ENCODE measurements at regions not wholly inside any gene's neighbourhood (a gene's known extent, or its start where the extent isn't known, plus 50 kb on each side); places are given as distances from the start of the nearest gene placed in this dataset.

DNA sequence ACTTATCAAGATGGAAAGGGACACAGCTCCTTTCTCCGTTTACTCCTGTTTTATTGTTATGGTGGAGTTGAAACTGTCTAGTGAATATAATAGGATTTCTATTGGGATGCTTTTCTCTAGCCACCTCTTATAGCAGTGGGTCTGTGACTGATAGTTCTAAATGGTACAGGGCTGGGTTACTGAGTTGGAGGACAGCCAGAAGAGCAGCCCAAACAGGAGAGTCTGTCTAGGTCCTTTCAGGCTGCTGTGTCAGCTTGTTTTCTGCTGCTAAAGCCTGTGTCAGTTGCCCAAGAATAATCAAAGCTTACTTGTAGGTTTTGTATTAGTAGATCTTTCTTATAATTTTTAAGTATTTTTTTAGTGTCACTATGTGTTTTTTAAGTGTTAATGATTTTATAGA is 356.0 kb upstream of the SEMA6A start:
- H3K9ac ChIP-seq (ENCODE audit: low read length) = no peak overlapping the region
- no peak overlapping the region for H3K4me3 ChIP-seq (ENCODE audit: low read length)
- peaks cover 3% of the 10 kb centered on the region for H3F3A ChIP-seq (ENCODE audit: insufficient read depth, low read length, poor library complexity, severe bottlenecking)
- no peak for TF ChIP-seq SMC3 (conservative IDR thresholded peaks at IDR 0.05; ENCODE audit: poor library complexity)
- no peak for TF ChIP-seq RAD21 (conservative IDR thresholded peaks at IDR 0.05)
- TF ChIP-seq TAF1 (IDR thresholded peaks at IDR 0.05; ENCODE audit: low read depth) = no peak
- TF ChIP-seq MXI1 (conservative IDR thresholded peaks at IDR 0.05; ENCODE audit: poor library complexity, severe bottlenecking) = no peak
- TF ChIP-seq CTCF (IDR thresholded peaks at IDR 0.05; ENCODE audit: poor library complexity, severe bottlenecking) = no peak
- no peak for TF ChIP-seq EZH2 (IDR thresholded peaks at IDR 0.05; ENCODE audit: borderline replicate concordance, insufficient read depth, low read length, poor library complexity, severe bottlenecking)
- no peak for TF ChIP-seq EP300 (conservative IDR thresholded peaks at IDR 0.05; ENCODE audit: poor library complexity, severe bottlenecking)
- no peak for TF ChIP-seq POLR2AphosphoS5 (IDR thresholded peaks at IDR 0.05)
- TF ChIP-seq REST (IDR thresholded peaks at IDR 0.05; ENCODE audit: borderline replicate concordance) = no peak
- H3K79me2 ChIP-seq (replicated peaks; ENCODE audit: insufficient read depth, low read length) = no peaks in the 10 kb centered on the region
- H3K9me2 ChIP-seq (ENCODE audit: insufficient read depth, low read length) = no peaks in the 10 kb centered on the region
- no peaks in the 10 kb centered on the region for H3K27me3 ChIP-seq (ENCODE audit: insufficient read depth, low read depth, low read length)
- H3K9me3 ChIP-seq (ENCODE audit: low read length) = no peaks in the 10 kb centered on the region
- H2AFZ ChIP-seq (ENCODE audit: low read depth, low read length) = no peak overlapping the region
- H3K36me3 ChIP-seq (ENCODE audit: insufficient read depth, low read length) = no peaks in the 10 kb centered on the region
- no peak overlapping the region for H3K4me2 ChIP-seq (ENCODE audit: low read length)
- H4K20me1 ChIP-seq (ENCODE audit: insufficient read depth) = no peaks in the 10 kb centered on the region
- H3K27ac ChIP-seq (ENCODE audit: low read length) = no peak overlapping the region

- H3K27me3 ChIP-seq (ENCODE audit: insufficient read depth, low read depth, low read length) = no peaks in the 10 kb centered on the region
Observed at GRCh38 chr5:116923344-116923743, 348.7 kb upstream of the SEMA6A start.

More at GRCh38 chr5:116923344-116923743, 348.7 kb upstream of the SEMA6A start:
- Histone ChIP-seq H3K4me2 (ENCODE audit: low read length) (no peak overlapping the region), H3K79me2 (replicated peaks; ENCODE audit: insufficient read depth, low read length) (no peaks in the 10 kb centered on the region), H3K9ac (ENCODE audit: low read length) (no peak overlapping the region), H3K9me3 (ENCODE audit: low read length) (no peaks in the 10 kb centered on the region), H3K27ac (ENCODE audit: low read length) (no peak overlapping the region), H3K36me3 (ENCODE audit: insufficient read depth, low read length) (no peaks in the 10 kb centered on the region), H3K9me2 (ENCODE audit: insufficient read depth, low read length) (no peaks in the 10 kb centered on the region), H3K4me3 (ENCODE audit: low read length) (no peak overlapping the region), H3F3A (ENCODE audit: insufficient read depth, low read length, poor library complexity, severe bottlenecking) (no peaks in the 10 kb centered on the region), H2AFZ (ENCODE audit: low read depth, low read length) (no peak overlapping the region), H4K20me1 (ENCODE audit: insufficient read depth) (no peaks in the 10 kb centered on the region)
- peak; percentile 54 for TF ChIP-seq EP300 (conservative IDR thresholded peaks at IDR 0.05; ENCODE audit: poor library complexity, severe bottlenecking)
- TF ChIP-seq SMC3 (conservative IDR thresholded peaks at IDR 0.05; ENCODE audit: poor library complexity) = no peak
- TF ChIP-seq REST (IDR thresholded peaks at IDR 0.05; ENCODE audit: borderline replicate concordance) = peak; percentile 79
- TF ChIP-seq CTCF (IDR thresholded peaks at IDR 0.05; ENCODE audit: poor library complexity, severe bottlenecking) = no peak
- TF ChIP-seq TAF1 (IDR thresholded peaks at IDR 0.05; ENCODE audit: low read depth) = no peak
- no peak for TF ChIP-seq MXI1 (conservative IDR thresholded peaks at IDR 0.05; ENCODE audit: poor library complexity, severe bottlenecking)
- TF ChIP-seq POLR2AphosphoS5 (IDR thresholded peaks at IDR 0.05) = peak; percentile 70
- TF ChIP-seq RAD21 (conservative IDR thresholded peaks at IDR 0.05) = no peak
- TF ChIP-seq EZH2 (IDR thresholded peaks at IDR 0.05; ENCODE audit: borderline replicate concordance, insufficient read depth, low read length, poor library complexity, severe bottlenecking) = no peak
